Stimulated activated CD8-positive, alpha-beta memory T cell treated with anti-CD3 and anti-CD28 coated beads, Interleukin-15, amount 100 ng/mL, for 4 hours (primary cell): ENCODE measurements at regions not wholly inside any gene's neighbourhood (a gene's known extent, or its start where the extent isn't known, plus 50 kb on each side); places are given as distances from the start of the nearest gene placed in this dataset.

Experiments used
- DNase-seq, 2 donors: peaks; one replicate each; pipeline ENCODE4 v3.0.0-alpha.2; 2020; ENCODE audit warnings: low read depth in 2 of 2

- no peak for DNase-seq
Observed at GRCh38 chr7:72524037-72524436, 111.9 kb upstream of the CALN1 start.

- DNase-seq, result no peak
Observed at GRCh38 chr7:72504061-72504706, 92.0 kb upstream of the CALN1 start.

GRCh38 chr7:72503644-72504043 is 91.5 kb upstream of the CALN1 start:
- no peak for DNase-seq

GRCh38 chr7:72494807-72495206 is 82.7 kb upstream of the CALN1 start:
- DNase-seq, result no peak

GRCh38 chr7:72493850-72494661 is 81.9 kb upstream of the CALN1 start:
- DNase-seq, result peak in 1 of 2 donors; percentile 15

- no peak for DNase-seq
Observed at GRCh38 chr7:72492461-72493065, 80.4 kb upstream of the CALN1 start.

- no peak for DNase-seq
Observed at GRCh38 chr7:72490301-72490700, 78.2 kb upstream of the CALN1 start.

GRCh38 chr7:72481934-72482333 is 69.8 kb upstream of the CALN1 start:
- DNase-seq, result no peak

GRCh38 chr7:72476608-72477305 is 64.6 kb upstream of the CALN1 start:
- DNase-seq, result no peak

GRCh38 chr7:72467237-72467636 is 55.1 kb upstream of the CALN1 start:
- no peak for DNase-seq

- DNase-seq, result no peak
Observed at GRCh38 chr7:72466797-72467196, 54.7 kb upstream of the CALN1 start.

- no peak for DNase-seq
Observed at GRCh38 chr7:72465521-72465920, 53.4 kb upstream of the CALN1 start.

GRCh38 chr7:72462311-72462710 is 50.2 kb upstream of the CALN1 start:
- no peak for DNase-seq
